ENCODE measurements at regions not wholly inside any gene's neighbourhood (a gene's known extent, or its start where the extent isn't known, plus 50 kb on each side); places are given as distances from the start of the nearest gene placed in this dataset.

DNA sequence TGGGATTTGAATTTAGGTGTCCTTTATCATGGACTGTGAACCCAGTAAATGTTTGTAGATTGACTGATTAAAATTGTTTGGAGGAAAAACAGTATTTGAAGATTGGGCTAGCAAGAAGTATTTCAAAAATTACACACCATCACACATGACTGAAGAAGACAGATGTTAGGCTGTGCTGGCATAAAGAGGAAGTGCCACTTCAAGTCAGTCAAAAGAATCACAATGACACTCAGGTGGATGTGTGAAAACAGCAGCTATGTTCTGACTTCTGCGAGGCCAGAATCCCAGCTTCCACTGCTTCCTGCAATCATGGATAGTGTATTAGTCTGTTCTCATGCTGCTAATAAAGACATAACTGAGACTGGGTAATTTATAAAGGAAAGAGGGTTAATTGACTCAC, 393.3 kb downstream of the DMRT2 start:
- TF ChIP-seq EGR1 (IDR thresholded peaks at IDR 0.05): no peak
- no peak for TF ChIP-seq TAF1 (IDR thresholded peaks at IDR 0.05; ENCODE audit: low read depth)
- no peak for TF ChIP-seq CREB1 (IDR thresholded peaks at IDR 0.05; ENCODE audit: low read depth)
- TF ChIP-seq CEBPB (IDR thresholded peaks at IDR 0.05): no peak
- no peak for TF ChIP-seq RAD21 (IDR thresholded peaks at IDR 0.05; ENCODE audit: low read depth)
- TF ChIP-seq, protein P1, sequence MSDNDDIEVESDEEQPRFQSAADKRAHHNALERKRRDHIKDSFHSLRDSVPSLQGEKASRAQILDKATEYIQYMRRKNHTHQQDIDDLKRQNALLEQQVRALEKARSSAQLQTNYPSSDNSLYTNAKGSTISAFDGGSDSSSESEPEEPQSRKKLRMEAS (IDR thresholded peaks at IDR 0.05): no peak
- TF ChIP-seq EP300 (IDR thresholded peaks at IDR 0.05; ENCODE audit: borderline replicate concordance): no peak
- TF ChIP-seq NFIC (IDR thresholded peaks at IDR 0.05): no peak
